Skin of body (tissue), 1 donor: ENCODE measurements at regions not wholly inside any gene's neighbourhood (a gene's known extent, or its start where the extent isn't known, plus 50 kb on each side); places are given as distances from the start of the nearest gene placed in this dataset.

ENCODE experiments used
- DNase-seq: peaks from one replicate; lab custom pipeline; 2025; lab: John Stamatoyannopoulos, UW

GRCh38 chr4:13930155-13930554 is 302.6 kb upstream of the BOD1L1 start:
- no peak for DNase-seq

- no peak for DNase-seq
These were observed 305.7 kb upstream of the BOD1L1 start for GRCh38 chr4:13933191-13933590.

DNA sequence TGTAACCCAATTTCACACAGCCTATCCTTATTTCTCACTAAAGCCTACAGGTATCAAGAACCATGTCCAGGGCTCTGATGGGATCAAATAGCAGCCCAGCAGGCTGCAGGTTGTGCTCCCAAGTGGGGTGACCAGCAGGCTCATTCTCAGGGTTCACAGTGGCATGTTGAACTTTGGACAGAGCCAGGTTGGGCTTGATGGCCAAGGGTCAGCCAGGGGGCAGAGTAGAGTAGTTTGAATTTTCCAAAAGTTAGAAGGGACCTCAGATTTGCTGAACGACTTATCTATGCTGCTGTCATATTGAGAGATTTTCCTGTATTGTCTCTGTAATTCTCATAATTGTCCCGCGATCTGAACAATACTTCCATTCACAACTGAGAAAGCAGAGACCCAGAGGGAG is 310.8 kb upstream of the BOD1L1 start:
- DNase-seq: no peak

- no peak for DNase-seq
These were observed 313.4 kb upstream of the BOD1L1 start for GRCh38 chr4:13940921-13941320.

DNA sequence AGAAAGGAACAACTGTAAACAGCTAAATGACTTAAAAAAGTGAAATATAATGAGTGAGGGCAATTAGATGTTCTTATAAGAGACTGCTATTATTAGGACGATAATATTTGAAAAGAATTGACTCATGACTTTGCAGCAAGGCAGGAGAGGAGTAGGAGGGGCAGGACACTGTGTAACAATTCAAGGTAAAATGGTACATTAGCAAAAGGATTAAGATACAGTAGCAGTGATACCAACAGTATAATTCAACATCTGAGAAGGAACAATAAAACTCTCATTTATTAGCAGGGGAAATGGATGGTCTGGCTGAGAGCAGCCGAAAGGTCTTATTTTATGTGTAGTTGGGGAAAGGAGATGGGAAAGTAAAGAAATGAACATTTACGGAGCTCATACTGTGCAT is 315.5 kb upstream of the BOD1L1 start:
- DNase-seq: no peak

GRCh38 chr4:13944095-13944511 is 316.6 kb upstream of the BOD1L1 start:
- no peak for DNase-seq

DNA sequence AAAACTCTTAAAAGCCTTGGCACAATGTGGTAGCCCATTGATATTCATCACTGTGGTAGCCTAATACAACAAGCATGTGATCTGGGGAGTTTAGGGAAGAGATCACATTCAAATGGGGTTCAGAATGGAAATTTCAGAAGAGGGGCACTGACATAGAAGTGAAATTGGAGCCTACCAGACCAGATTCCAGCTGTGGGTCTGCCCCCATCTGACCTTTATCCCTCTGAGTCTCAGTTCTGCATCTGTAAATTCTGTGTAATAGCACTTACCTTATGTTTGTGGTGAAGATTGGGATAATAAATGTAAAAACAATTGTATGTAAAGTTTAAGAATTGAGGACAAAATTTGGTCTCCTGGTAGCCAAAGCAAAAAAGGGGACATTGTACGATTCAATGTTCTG is 320.4 kb upstream of the BOD1L1 start:
- DNase-seq: no peak

- no peak for DNase-seq
These were observed 323.0 kb upstream of the BOD1L1 start for GRCh38 chr4:13950491-13950890.

- no peak for DNase-seq
These were observed 325.6 kb upstream of the BOD1L1 start for GRCh38 chr4:13953083-13953482.

GRCh38 chr4:13955551-13955950 is 328.0 kb upstream of the BOD1L1 start:
- no peak for DNase-seq

GRCh38 chr4:13956947-13957346 is 329.4 kb upstream of the BOD1L1 start:
- no peak for DNase-seq

DNA sequence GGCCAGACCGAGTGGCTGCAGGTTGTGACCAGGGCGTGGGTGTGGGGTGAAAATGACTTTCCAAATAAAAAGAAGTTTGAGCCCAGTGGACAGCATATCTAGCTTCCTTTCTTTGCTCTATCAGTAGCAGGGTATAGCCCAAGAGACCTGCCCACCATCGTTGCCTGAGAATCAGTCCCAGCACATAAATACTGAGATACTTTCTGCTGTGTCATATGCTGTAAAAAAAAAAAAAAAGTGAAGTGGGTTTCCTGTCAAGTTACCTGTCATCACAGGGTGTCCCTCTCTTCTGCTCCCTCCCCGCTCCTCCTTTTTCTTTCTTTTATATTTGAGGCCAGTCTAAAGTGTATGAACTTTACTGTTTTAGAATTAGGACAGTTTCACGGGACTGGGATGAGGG is 330.3 kb upstream of the BOD1L1 start:
- no peak for DNase-seq

DNA sequence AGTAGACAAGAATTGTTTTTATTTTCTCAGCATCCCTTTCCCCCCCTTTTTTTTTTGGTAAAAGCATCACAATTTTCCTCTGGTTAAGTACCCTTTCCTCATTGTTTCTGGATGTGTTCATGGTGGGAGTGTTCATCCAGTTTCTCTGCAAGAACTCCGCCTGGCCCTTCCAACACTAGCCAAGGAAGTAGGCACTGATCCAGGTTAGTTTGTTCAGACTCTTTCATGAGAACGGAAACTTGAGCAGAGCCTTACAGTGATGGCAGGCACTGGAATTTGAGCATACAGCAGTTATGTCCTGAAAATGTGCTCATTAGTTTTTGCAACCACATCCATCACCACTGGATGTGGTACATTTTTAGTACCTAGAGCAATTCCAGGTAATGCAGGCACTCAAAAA is 336.1 kb upstream of the BOD1L1 start:
- DNase-seq: no peak

DNA sequence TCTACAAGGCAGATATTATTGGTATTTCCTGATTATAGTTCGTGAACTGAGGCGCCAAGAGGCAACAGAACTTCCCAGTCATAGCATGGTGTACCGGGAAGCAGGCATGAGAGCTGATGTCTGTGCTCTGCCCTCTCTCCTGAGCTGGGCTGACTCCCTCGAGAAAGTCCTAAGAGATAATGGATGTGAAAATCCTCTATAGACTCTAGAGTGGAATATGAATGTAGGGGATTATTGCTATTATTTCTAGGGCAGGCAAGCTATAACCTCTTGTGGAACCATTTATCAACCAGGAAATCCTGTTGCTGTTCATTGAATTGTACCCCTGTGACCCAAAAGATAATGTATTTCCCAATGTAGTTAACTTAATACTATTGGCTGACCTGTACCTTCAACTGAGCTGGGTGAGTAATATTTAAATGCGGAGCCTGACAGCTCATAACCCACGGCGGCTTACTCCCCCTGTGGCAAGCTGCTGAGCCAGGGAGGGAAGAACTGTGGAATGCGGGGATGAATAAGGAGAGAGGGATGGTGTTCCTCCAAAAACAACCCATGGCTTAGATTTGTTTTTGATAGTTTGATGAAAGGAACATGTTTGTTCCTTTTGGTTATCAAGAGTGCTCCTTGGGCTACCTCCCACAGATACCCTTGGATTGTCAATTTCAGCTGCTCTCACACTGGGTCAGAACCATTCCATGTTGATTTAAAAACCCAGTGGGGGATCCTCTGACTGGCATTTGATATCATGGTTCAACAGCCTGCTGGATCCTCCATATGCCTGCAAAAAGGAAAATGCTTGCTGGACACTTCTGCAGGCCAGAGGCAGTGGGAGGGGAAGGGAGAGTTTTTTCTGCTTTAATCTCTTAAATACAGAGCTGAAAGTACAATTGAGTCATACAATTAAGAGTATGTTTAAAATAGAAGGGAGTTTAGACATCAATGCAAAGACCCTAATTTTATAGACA is 339.0 kb upstream of the BOD1L1 start:
- DNase-seq: no peak

DNA sequence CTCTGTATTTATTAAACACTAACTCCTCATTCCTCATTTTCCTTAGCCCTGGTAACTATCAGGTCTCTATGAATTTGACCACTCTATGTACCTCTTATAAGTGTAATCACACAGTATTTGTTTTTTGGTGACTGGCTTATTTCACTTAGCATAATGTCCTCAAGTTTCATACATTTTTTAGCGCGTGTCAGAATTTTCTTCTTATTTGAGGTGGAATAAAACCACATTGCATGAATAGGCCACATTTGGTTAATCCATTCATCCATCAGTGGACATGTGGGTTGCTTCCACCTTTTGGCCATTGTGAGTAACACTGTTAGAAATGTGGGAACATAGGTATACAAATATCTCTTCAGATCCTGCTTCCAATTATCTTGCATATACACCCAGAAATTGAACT is 341.2 kb upstream of the BOD1L1 start:
- DNase-seq: no peak

GRCh38 chr4:13970349-13970748 is 342.8 kb upstream of the BOD1L1 start:
- no peak for DNase-seq

GRCh38 chr4:13977746-13978145 is 350.2 kb upstream of the BOD1L1 start:
- no peak for DNase-seq

DNA sequence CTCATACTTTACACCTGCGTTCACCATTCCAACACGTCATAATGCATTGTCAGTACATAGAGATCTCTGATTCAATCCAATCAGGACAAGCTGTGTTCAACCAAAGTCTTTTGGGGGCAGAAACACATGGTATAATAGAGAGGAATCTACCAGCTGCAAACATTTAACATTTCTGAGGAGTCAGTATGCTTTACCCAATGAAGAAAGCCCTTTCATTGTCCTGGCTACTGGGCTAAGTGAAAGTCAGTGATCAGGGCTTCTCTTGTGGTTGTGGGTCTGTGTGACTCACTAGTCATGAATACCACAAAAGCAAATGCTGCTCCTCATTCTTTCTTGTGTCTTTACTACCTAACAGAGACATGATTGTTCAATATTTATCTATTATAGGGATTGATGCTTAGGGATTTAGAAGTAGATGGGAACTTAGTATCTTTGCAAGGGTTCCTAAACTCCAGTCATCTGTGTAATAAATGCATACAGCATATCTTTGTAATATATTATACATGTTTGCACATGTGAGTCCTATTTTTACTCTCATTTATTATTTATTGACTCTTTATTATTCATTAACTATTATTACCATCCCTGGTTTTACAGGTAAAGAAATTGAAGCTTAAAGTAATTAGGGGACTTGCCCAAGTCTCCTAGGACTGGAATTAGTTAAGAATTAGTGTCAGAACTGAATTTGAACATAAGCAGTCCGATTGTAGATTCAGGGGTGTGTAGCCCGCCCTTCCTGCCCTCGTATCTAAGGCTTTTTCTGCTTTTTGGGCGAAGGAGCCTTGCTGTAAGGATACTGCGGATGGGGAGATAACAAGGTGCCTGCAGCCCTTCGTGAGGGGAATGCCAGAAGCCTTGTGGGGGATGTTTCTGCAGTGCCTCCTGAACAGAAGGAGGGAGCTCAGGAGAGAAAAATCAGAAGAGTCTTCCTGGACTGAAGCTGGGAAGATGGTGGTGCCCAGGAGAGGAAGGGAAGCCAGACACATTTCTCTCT is 353.1 kb upstream of the BOD1L1 start:
- DNase-seq: no peak

DNA sequence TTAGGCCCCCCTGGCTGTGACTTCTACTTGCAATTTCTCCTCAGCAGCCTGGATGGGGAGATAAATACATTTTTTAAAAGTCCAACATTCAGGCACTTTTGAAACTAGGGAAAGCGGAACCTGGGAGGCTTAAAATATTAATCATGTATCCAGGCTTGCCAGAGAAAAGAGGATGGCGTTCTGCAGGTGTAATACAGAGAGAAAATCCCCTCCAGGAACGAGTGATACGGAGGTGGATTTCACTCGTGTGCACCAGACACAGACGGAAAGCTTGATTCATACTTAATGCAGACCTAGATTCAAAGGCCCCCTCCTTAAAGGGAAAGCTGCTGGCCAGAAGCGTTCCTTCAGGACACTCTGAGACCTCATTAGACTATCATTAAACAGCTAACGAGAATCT is 354.0 kb upstream of the BOD1L1 start:
- DNase-seq: no peak

GRCh38 chr4:13982010-13982409 is 354.5 kb upstream of the BOD1L1 start:
- no peak for DNase-seq

DNA sequence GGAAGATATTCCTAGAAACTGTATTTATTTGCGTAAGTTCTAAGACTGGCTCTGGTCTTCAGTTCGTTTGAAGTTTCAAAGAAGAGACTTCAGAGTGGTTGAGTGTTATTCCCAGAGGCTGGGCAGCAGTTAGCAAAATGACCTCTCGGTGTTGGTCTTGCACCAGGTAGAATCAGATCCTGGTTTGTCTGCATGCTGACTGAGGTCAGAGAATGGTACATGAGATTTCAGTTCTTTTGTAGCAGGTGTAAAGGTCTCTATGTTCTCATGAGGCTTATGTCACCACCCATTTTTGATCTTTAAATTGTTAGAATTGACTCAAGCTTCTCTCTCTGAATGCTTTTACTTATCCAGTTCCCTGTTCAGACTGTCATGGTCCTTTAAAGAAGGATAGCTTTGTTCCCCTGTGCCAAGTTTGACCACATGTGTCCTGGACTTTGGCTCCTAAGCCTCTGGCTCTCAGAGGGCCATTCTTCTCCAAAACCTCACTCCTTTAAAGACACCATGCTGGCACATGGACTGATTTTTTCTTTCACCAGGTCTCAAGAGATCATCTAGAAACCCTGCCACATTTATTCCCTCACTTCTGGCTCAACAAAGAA is 355.8 kb upstream of the BOD1L1 start:
- no peak for DNase-seq
